ENCODE measurements at regions not wholly inside any gene's neighbourhood (a gene's known extent, or its start where the extent isn't known, plus 50 kb on each side); places are given as distances from the start of the nearest gene placed in this dataset.

DNA sequence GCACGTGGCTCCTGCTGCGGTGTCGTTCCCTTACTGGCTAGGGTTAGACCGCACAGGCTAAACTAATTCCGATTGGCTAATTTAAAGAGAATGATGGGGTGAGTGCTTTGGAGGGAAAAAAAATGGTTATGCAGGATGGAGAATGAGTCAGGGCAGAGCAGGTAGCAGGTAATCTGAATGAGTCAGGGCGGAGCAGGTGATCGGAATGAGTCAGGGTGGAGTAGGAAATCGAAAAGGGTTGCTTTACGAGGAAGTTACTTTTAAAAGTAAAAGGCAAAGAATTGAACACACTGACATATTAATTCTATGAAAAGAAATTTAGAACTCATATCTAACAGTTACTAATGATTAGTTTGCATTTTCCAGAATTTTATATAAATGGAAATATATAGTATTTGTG is 335.5 kb downstream of the FOXO1 start:
- peaks cover 6% of the 10 kb centered on the region for H3K9me3 Mint-ChIP-seq
- no peak for DNase-seq (ENCODE audit: low read depth, low spot score)
- no peak overlapping the region for H3K4me3 Mint-ChIP-seq
- TF ChIP-seq, protein P1, sequence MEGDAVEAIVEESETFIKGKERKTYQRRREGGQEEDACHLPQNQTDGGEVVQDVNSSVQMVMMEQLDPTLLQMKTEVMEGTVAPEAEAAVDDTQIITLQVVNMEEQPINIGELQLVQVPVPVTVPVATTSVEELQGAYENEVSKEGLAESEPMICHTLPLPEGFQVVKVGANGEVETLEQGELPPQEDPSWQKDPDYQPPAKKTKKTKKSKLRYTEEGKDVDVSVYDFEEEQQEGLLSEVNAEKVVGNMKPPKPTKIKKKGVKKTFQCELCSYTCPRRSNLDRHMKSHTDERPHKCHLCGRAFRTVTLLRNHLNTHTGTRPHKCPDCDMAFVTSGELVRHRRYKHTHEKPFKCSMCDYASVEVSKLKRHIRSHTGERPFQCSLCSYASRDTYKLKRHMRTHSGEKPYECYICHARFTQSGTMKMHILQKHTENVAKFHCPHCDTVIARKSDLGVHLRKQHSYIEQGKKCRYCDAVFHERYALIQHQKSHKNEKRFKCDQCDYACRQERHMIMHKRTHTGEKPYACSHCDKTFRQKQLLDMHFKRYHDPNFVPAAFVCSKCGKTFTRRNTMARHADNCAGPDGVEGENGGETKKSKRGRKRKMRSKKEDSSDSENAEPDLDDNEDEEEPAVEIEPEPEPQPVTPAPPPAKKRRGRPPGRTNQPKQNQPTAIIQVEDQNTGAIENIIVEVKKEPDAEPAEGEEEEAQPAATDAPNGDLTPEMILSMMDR (conservative IDR thresholded peaks at IDR 0.05) = no peak
- H3K27ac Mint-ChIP-seq (ENCODE audit: unreplicated experiment) = no peak overlapping the region
- no peaks in the 10 kb centered on the region for H3K36me3 Mint-ChIP-seq (ENCODE audit: low read depth)
- H3K27me3 Mint-ChIP-seq (ENCODE audit: low read depth) = no peaks in the 10 kb centered on the region
- peaks cover 6% of the 10 kb centered on the region for H3K4me1 Mint-ChIP-seq

GRCh38 chr13:40331802-40332201 is 334.6 kb downstream of the FOXO1 start:
- Mint-ChIP-seq H3K27ac (ENCODE audit: unreplicated experiment) (no peak overlapping the region), H3K27me3 (ENCODE audit: low read depth) (no peaks in the 10 kb centered on the region), H3K36me3 (ENCODE audit: low read depth) (no peaks in the 10 kb centered on the region), H3K4me1 (peaks cover 14% of the 10 kb centered on the region), H3K9me3 (peaks cover 6% of the 10 kb centered on the region), H3K4me3 (no peak overlapping the region)
- TF ChIP-seq, protein P1 (conservative IDR thresholded peaks at IDR 0.05) = no peak
- DNase-seq (ENCODE audit: low read depth, low spot score) = no peak

GRCh38 chr13:40333226-40333625 is 333.2 kb downstream of the FOXO1 start:
- TF ChIP-seq, protein P1 (conservative IDR thresholded peaks at IDR 0.05) = no peak
- Mint-ChIP-seq H3K4me1 (peaks cover 25% of the 10 kb centered on the region), H3K9me3 (peaks cover 3% of the 10 kb centered on the region), H3K36me3 (ENCODE audit: low read depth) (no peaks in the 10 kb centered on the region), H3K27me3 (ENCODE audit: low read depth) (no peaks in the 10 kb centered on the region), H3K27ac (ENCODE audit: unreplicated experiment) (peak overlapping the region; percentile 14), H3K4me3 (no peak overlapping the region)
- no peak for DNase-seq (ENCODE audit: low read depth, low spot score)

- Mint-ChIP-seq H3K4me3 (no peak overlapping the region), H3K36me3 (ENCODE audit: low read depth) (no peaks in the 10 kb centered on the region)
- TF ChIP-seq, protein P1 (conservative IDR thresholded peaks at IDR 0.05) = no peak
These were observed 332.4 kb downstream of the FOXO1 start for GRCh38 chr13:40334031-40334430.

DNA sequence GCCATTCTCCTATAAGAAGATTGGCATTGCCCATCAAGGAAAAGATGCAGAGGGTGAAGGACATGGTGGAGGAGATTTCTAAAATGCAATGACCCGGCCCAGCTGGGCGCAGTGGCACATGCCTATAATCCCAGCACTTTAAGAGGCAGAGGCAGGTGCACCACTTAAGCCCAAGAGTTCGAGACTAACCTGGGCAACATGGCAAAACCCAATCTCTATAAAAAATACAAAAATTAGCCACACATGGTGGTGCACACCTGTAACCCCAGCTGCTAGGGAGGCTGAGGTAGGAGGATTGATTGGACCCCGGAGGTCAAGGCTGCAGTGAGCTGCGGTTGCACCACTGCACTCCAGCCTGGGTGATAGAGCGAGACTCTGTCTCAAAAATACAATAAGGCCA is 331.8 kb downstream of the FOXO1 start:
- H3K27me3 Mint-ChIP-seq (ENCODE audit: low read depth) = no peaks in the 10 kb centered on the region
- H3K27ac Mint-ChIP-seq (ENCODE audit: unreplicated experiment) = no peak overlapping the region
- H3K36me3 Mint-ChIP-seq (ENCODE audit: low read depth) = no peaks in the 10 kb centered on the region
- TF ChIP-seq, protein P1 (conservative IDR thresholded peaks at IDR 0.05) = no peak
- H3K4me3 Mint-ChIP-seq = no peak overlapping the region
- H3K9me3 Mint-ChIP-seq = peaks cover 3% of the 10 kb centered on the region
- H3K4me1 Mint-ChIP-seq = peaks cover 30% of the 10 kb centered on the region
- DNase-seq (ENCODE audit: low read depth, low spot score) = no peak

More at GRCh38 chr13:40334031-40334430, 332.4 kb downstream of the FOXO1 start:
- no peak for DNase-seq (ENCODE audit: low read depth, low spot score)
- H3K9me3 Mint-ChIP-seq = peaks cover 3% of the 10 kb centered on the region
- H3K27ac Mint-ChIP-seq (ENCODE audit: unreplicated experiment) = no peak overlapping the region
- no peaks in the 10 kb centered on the region for H3K27me3 Mint-ChIP-seq (ENCODE audit: low read depth)
- peaks cover 25% of the 10 kb centered on the region for H3K4me1 Mint-ChIP-seq

Measured in neural crest cell (in vitro differentiated cells).